Activated effector memory CD4-positive, alpha-beta T cell treated with Interleukin-2 at 50 U/mL for 16 hours (primary cell): ENCODE measurements at regions not wholly inside any gene's neighbourhood (a gene's known extent, or its start where the extent isn't known, plus 50 kb on each side); places are given as distances from the start of the nearest gene placed in this dataset.
A peak's percentile ranks its signal among the peaks of the same experiment; 100 is the strongest.

ENCODE experiments used
- DNase-seq: peaks from one replicate; pipeline ENCODE4 v3.0.0-alpha.2; 2020

DNA sequence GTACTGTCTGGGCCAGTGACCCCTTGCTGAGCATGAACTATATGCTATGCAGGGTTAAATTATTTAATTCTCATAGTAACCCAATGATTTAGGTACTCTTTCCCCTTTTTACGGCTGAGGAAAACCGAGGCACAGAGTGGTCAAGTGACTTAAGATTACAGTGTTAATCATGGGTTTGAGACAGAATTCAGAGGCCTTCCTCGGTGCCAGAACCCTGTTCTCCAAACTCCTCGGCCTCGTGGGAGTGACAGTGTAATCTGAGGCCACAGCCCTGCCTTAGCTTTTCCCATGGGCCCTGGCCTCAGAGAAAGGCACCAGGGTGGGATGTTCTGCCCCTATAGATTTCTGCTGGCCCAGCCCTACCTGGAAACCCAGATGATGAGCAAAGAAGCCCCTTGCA is 86.4 kb upstream of the ZNF648 start:
- no peak for DNase-seq

DNA sequence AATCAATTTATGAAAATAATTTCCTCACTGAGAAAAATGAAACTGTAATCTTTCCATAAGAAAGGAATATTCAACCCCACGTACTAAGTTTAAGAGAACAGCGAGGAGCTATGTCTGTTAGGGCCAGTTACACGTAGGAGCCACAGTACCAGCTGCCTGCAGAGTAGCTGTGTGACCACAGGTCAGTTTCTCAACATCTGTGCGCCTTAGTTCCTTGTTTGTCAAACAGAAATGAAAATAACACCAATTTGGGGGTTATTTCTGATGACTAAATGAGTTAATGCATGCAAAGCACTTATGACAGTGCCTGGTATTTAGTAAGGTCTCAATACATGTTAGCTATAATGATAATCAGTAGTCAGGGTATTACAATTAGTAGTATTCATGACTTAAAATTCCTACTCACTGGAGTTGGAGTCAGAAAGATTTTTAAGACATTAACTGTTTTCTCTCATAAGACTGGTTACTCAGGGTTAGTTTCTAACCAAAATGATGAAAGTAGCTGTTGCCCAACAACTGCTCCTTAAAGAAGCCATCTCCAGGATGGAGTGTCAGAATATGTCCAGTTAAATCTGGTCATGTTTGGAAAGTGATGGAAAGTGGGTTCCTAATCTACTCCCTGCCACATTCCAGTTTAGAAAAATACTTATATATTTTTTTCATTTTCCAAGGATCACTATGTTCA is 85.8 kb upstream of the ZNF648 start:
- no peak for DNase-seq

DNA sequence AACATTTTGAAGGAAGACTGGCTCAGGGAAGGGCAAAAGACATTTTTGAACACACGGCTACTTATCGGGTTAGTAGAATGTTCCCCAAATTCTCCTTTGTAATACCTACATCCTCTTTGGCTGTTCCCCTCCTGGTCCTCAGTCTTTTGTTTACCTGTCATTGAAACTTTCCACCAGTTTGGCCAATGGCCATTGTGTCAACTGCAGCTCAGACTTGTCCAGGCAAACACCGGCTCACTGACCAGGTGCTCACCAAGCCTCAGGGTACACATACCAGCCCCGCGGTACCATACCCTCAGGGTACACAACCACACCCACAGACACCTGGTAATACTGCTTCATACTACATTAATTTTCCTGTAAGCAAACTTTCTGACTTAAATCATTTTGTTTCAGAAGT is 84.8 kb upstream of the ZNF648 start:
- no peak for DNase-seq

DNA sequence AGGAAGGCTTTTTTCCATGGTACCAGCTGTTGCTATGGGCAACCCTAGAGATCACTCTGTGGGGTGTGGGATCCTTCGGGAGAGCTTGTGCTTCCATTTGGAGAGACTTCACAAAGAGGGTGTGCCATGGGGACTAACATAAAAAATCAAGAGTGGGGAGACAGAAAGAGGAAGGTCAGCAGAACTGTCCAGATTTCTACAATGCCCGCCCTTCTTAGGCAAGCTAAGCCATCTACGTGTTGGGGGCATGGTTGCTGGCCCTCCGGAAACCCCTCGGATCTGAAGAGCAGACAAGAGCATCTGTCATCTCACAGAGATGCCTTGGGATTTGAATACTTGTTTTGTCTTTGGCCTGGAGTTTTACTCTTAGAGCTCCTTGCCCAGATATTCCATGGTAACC is 83.9 kb upstream of the ZNF648 start:
- DNase-seq, result no peak

DNA sequence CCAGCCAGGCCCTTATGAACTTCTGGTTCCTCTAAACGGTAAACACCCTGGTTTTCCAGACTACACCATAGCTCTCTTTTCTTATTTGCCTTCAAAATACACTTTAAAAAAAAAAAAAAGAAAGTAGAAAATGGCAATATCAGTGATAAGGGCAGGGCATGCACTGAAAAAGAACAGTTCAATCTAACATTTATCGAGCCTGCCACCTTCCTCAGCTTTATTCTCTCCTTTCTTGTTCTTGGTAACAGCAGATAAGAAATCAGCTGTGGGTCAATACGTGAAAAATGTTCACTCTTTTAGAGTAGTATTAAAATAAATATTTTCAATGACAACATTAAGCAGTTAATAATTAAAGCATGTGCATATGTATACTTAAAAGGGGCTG is 83.1 kb upstream of the ZNF648 start:
- no peak for DNase-seq

DNA sequence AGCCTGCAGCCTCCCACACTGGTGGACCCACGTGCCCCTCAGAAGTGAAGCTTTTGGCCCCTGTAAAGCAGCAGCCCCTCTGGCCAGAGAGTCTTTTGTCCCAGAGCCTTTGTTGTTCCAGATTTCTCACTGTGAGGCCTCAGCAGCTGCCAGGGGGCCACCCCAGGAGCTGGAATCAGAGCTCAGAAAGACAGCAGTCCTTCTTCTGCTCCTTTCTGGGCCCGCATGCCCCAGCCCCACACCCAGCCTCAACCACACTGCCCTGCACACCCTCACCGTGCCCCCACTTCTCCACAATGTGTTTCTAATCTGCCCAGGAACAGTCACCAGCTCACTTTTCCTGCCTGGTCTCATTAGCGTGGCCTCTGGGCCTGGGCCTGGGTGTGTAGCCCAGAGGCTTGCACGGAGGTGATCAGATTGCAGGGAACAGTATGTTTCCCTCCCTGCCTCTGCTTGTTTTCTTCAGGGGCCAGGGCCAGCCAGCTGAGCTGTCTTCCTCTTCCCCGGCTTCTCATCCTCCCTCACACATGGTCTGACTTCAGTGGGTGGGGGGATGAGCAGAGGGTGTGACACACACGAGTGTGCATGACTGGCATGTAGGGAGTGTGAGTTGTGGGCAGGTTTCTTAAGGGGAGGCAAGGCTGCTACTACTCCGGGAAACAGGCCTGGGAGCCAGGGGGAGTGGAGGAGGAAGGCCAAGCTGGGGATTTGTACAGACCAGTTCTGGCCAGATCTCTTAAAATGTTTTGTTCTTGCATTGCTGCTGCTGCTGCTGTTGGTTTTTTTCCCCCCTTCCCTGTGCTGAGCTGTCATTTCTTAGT is 82.5 kb upstream of the ZNF648 start:
- DNase-seq, result no peak

DNA sequence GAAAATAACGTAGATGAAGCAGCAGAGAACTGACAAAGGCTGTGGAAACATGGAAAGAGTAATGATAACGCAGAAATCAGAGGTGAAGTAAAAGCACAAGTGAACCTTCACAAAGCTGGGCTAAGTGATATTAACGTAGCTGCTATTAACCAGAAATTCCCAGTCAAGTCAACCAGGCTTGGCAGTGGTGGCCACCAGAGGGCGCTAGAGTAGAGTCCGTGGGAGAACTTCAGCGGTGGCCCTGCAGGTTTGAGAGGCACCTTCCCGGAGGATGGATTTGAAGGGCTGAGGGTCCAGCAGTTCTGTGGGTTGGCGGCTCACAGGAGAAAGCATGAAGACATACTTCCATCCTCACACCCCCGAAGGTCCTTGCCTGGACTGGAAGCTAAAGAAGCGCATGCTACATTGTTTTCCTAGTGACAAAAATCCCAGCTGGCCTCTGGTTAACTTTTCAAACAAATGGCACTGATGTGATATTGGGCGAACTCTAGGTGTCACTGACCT is 81.7 kb upstream of the ZNF648 start:
- peak; percentile 76 for DNase-seq

DNA sequence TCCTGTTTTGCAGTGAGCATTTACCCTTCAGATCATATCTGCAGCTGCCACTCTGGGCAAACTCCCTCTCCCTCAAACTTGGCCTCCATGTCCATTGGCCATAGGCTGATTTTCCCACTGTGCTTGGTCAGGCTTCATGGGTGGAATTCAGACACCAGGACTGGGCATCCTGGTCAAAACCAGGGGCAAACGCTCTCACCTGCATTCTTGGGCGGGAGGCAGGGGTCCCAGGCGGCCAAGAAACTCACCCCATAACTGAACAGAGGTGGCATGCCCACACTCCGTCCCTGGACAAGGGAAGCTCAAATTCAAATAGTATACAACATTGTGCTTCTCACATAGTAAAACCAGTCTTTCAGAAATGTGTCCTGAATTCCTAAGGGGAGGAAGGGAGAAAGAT is 81.1 kb upstream of the ZNF648 start:
- DNase-seq, result no peak

DNA sequence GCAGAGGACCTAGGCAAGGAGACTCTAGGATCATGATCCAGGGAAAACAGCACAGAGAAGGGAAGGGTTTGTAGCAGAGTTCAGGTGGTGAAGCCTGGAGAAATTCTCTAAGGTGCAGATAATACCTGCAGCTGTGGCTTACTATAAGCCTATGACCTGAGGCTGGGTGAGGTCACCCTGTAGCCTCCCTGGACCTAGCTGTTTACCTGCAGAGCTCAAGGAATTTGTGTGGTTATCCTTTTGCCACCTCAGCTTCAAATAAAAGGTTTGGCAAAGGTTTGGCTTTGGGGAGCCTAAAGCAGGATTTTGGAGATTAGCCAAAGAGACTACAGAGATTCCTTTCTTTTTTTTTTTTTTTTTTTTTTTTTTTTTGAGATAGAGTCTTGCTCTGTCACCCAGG is 79.5 kb upstream of the ZNF648 start:
- no peak for DNase-seq

DNA sequence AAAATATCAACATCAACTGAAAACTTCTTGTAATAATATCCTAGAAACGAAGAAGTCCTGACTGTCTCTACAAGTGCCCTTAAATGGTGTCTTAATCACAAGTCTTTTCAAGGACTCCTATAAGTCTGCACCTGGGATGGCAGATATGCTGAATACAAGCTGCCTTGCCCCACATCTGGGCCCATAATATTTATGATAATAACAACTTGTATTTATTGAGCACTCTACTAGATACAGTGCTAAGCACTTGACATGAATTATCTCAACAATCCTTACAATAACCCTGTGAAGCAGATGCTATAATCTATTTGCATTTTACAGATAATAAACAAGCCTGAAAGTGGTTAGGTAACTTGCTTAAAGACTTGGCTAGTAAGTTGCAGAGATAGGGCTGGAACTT is 78.0 kb upstream of the ZNF648 start:
- no peak for DNase-seq

DNA sequence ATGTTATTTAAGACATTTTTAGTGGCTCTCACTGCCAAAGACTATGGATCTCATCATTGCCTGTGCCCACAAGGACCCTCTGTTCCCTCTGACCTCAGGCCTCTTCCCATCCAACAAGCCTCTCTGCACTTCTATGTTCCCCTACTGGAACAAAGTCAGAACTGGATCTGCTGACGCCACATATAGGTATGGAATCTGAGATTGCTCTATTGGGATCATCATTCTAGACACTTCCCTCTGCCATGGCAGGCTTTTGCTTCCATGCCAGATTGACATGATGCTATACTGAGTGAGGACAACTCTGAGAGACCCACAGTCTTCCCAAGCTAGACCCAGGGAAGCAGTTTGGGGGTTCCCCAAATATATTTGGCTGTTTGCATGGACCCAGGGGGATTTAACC is 76.0 kb upstream of the ZNF648 start:
- DNase-seq, result no peak

DNA sequence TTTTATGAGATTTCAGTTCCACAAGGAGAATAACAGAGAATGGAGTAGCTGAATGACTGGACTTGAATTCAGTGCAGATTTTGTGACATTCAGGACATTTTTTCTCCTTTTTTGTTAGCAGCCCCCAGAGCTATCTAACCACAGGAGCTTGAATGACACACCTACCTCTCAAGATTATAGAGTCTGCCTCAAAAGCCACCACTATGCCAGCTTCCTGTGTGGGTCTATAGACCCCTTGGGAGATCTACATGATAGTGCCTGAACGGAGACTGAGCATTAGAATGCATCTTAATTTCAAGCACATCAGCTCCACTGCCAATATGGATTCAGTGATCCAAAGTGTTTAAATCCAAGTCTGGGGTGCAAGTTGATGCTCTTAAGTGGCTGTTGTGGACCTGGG is 74.4 kb upstream of the ZNF648 start:
- DNase-seq, result no peak

DNA sequence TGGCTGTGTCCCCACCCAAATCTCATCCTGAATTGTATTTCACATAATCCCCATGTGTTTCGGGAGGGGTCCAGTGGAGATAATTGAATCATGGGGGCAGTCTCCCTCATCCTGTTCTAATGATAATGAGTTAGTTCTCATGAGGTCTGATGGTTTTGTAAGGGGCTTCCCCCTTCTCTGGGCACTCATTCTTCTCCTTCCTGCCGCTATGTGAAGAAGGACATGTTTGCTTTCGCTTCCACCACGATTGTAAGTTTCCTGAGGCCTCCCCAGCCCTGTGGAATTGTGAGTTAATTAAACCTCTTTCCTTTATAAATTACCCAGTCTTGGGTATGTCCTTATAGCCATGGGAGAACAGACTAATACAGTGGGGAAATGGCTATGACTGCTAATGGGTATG is 72.7 kb upstream of the ZNF648 start:
- DNase-seq, result no peak

DNA sequence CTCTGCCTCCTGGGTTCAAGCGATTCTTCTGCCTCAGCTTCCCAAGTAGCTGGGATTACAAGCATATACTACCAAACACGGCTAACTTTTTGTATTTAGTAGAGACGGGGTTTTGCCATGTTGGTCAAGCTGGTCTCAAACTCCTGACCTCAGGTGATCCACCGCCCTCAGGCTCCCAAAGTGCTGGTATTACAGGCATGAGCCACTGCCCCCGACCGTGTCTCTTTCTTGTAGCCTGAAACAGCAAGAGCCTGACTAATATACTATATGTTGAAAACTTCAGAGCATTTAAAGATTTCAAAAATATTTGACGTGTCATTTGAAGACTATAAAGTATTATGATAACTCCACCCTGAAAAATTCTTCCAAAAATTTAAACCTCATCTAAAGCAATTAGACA is 71.7 kb upstream of the ZNF648 start:
- DNase-seq, result no peak

DNA sequence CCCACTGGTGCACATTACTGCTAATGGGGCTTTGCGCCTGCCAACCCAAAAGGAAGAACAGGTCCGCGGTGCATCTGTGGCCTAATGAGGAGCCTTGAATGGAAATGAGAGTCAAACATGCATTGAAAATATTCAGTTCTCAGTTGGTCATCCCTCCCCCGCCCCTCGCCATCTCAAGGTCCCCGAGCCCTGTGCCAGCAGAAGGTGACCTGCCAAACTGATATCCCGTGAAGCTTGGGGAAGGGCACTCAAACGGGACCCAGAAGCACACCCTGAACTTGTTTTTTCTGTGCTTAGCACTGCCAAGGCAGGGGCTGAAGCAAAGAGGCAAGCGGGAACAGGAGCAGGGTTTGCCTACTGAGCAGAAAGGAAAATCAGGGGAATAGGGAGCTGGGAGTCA is 67.9 kb upstream of the ZNF648 start:
- DNase-seq, result no peak

DNA sequence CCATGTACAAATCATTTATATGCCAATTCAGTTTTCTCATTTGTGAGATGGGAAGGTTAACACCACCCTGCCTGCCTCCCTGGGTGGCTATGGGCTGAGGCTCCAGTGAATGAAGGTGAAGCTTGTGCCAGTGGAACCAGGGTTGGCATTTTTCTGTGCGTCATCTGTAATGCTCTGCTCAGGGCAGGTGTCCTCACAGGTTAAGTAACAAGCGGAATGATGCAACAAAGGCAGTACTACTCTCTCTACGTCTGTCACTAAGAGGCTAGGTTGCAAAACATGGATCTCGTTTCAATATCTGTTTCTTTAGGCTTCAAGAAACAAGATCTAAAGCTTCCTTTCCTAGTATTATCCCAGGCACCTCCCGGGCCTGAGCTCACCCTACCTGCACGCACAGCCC is 67.0 kb upstream of the ZNF648 start:
- DNase-seq, result no peak

DNA sequence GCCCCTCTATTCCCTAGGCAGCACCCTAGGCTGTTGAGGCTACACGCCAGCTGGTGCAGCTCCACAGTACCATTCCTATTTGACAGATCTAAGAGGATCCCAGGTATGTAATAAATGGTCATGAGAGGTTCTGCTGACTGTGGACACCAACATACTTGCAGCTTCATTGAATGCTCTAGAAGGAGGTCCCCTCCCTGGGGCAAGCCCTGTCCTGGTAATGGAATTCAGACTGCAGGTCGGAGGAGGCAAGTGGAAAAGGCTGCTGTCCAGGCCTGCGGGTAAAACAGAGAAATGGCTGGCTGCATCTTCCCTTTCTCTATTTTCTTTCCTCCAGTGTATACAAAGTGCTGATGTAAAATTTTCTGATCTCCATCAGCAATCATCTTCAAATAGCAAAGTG is 66.1 kb upstream of the ZNF648 start:
- DNase-seq, result no peak

DNA sequence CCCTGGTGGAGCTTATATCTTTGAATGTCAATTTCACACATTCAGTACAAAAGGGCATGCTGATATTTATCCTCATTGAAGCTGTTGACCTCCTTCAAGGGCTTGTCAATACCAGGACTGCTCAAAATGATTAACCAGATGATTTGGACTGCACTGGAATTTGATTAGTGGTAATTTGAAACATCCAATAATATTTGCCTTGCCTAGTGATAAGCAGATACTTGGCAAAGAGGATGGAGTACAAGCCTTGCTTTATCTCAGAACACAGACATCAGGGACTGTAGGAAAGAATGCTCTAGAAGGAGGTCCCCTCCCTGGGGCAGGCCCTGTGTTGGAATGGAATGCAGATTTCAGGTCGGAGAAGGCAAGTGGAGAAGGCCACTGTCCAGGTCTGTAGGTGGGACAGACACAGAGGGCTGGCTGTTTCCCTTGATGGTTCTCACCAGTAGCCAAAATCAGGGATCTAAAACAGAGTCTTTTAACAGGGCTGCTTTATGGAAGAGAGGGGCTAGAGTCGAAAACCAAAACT is 64.8 kb upstream of the ZNF648 start:
- DNase-seq, result no peak

DNA sequence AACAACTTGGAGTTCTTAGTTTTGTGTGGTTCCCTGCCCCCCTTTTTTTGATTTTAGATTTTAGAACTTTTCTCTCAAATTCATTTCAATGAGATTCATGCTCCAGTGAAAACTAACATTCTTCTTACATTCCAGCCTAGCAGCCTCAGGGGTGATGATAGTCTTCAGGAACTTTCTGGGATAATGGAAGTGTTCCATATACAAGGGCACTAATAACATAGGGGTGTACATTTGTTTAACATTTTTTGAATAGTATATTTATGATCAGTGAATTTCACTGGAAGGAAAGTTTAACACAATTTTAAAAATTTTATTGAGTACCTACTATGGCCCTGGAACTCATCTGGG is 61.4 kb upstream of the ZNF648 start:
- no peak for DNase-seq

DNA sequence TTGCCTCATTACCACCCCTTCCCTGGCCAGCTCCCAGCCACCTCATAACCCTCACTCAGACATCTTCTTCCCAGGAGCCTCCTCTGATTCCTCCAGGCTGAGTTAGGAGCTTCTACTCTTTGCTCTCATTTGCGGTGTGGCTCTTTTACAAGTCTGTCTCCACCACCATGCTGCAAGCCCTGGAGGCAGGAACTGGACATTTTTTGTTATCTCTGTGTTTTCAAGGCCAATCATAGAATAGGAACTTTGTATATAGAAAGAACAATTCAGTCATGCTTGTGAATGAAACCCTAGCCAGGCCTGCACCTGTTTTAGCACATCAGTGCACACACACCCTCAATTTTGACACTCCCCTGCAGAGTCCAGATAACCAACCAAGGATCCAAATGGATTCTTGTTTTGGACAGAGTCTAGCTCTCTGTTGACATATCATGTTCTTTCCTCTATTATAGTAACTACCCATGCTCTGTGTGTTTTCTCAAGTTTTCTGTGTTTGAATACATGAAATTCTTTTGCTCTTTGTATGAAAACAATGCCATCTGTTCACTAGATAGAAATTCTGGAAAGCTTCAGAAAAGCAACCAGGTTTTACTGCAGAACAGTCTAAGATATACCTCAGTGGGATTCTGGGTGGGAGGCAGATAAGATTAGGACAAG is 60.9 kb upstream of the ZNF648 start:
- no peak for DNase-seq

DNA sequence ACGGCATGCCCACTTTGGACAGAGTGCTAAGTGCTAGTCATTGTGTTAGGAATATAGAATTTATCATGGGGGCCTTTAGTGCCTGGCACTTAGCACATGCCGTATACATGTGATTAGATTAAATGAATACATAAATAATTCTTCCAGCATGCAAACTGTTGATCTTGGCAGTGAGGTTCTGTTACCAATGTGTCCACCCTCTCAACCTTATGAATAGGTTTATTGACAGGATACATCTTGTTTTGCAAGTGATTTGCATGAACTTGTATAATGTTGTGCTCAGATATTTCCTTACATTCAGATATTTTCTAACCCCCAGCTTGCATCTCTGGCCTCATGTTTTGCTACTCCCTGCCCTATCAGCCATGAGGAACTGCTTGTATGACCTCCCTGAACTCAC is 60.3 kb upstream of the ZNF648 start:
- no peak for DNase-seq

DNA sequence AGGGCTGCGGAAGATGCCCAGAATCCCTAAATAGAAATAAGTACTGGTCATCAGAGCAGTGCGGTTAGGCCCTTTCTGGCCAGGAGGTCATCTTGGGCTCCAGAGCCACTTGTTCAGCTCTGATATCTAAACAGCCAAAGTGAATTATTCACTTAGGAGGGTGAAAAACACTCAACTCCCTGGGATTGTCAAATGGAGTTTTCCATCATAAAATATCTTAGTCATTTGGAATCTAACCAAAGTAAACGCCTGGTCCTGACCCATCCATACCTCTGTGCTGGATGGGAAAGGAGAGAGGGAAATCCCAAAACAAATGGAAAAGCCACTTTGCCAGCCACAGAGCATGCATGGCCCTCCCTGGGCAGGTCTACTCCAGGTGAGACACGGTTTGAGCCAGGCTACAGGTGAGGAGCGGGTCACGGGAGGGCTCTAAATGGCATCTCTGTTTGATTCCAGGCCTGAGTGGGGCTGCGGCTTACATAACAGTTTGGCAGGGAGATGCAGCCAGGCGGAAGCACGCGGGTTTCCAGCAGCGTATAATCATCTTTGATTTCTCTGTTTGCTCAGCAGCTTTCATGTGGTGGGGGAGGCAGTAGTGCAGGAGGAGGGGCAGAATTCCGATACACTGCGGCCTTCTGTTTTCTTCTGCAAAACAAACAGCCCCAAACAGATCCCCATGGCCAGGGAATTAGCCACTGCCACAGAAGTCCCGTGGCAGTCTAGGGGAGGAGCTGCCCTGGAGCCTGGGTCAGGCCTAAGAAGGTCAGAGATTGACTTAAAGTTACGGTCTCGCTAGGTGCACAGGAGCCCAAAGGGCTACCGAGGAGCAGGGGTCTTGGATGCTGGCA is 59.1 kb upstream of the ZNF648 start:
- no peak for DNase-seq

DNA sequence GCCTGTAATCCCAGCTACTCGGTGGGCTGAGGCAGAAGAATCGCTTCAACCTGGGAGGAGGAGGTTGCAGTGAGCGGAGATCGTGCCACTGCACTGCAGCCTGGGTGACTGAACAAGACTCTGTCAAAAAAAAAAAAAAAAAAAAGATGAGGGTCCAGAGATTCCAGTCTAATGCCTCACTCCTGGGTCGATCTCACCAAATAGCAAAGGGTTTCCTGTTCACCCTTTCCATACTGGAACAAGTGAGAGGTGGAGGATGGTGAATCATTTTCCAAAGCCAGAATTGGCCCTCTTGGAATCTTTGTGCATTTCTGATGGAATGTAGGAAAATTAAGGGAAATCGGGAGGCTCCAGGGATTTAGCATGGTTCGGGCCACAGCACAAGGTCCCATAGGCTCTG is 58.1 kb upstream of the ZNF648 start:
- no peak for DNase-seq
